ENCODE measurements at regions not wholly inside any gene's neighbourhood (a gene's known extent, or its start where the extent isn't known, plus 50 kb on each side); places are given as distances from the start of the nearest gene placed in this dataset.
"Not testable (repeated sequence)": the region's sequence is repeated elsewhere in the genome, so short reads cannot be mapped to it uniquely, and the experiment has no call there.

DNA sequence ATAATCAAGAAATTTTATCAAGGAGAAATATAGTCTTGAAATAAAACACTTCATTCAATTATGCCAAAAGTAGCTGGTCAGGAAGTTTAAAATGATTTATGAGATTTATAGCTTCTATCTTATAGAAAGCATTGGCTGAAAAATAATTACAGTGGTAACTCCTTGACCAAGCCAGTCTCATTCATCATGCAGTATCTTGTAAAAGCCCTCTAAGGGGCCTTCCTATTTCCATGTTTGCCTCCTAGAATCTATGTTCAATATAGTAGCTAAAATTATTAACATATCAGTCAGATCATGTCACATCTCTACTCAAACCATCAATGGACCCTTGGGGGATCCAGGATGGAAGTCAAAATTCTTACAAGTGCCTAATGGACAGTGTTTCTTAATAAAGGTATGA, 393.4 kb upstream of the ST8SIA4 start:
- H3K36me3 ChIP-seq (replicated peaks in 1 of 2; ENCODE audit: control insufficient read depth in 2 of 2, insufficient read depth in 2 of 2, low read length in 2 of 2), result no peaks in the 10 kb centered on the region
- no peak overlapping the region for H3K23ac ChIP-seq (ENCODE audit: low read depth, low read length, poor library complexity)
- no peak overlapping the region for H3K4me2 ChIP-seq (ENCODE audit: insufficient read depth, low read length, poor library complexity, severe bottlenecking)
- H3K4me1 ChIP-seq (ENCODE audit: control insufficient read depth in 2 of 2, insufficient read depth in 1 of 2, low read depth in 1 of 2, low read length in 2 of 2), result no peaks in the 10 kb centered on the region
- H3K4me3 ChIP-seq (ENCODE audit: low read length in 2 of 2), result no peak overlapping the region
- H2BK12ac ChIP-seq (ENCODE audit: low read length), result no peak overlapping the region
- no peak overlapping the region for H2BK15ac ChIP-seq (ENCODE audit: low read length)
- no peaks in the 10 kb centered on the region for H3K27me3 ChIP-seq (ENCODE audit: control insufficient read depth in 3 of 3, insufficient read depth in 3 of 3, low read depth in 1 of 3, low read length in 3 of 3)
- H4K91ac ChIP-seq (ENCODE audit: low read depth, low read length, poor library complexity), result no peak overlapping the region
- no peak overlapping the region for H4K8ac ChIP-seq (ENCODE audit: low read depth, low read length)
- H2BK5ac ChIP-seq (ENCODE audit: low read length), result no peak overlapping the region
- no peak overlapping the region for H2AK5ac ChIP-seq (ENCODE audit: low read depth, low read length)
- no peak for DNase-seq (ENCODE audit: low spot score)
- H2AFZ ChIP-seq (ENCODE audit: low read length), result no peak overlapping the region
- no peaks in the 10 kb centered on the region for H3K79me1 ChIP-seq (ENCODE audit: low read depth, low read length)
- H3K9me3 ChIP-seq (replicated peaks in 1 of 2; ENCODE audit: control insufficient read depth in 2 of 2, insufficient read depth in 1 of 2, low read depth in 1 of 2, low read length in 2 of 2), result no peaks in the 10 kb centered on the region
- no peak overlapping the region for H2BK120ac ChIP-seq (ENCODE audit: low read depth, low read length)
- H3K4ac ChIP-seq (ENCODE audit: low read length), result no peak overlapping the region
- no peak overlapping the region for H3K27ac ChIP-seq (replicated peaks; ENCODE audit: low read length)
- H3K14ac ChIP-seq (ENCODE audit: low read length), result no peak overlapping the region
- H3K9ac ChIP-seq (ENCODE audit: low read depth, low read length, poor library complexity), result no peak overlapping the region
- H3K18ac ChIP-seq (ENCODE audit: low read length), result no peak overlapping the region

DNA sequence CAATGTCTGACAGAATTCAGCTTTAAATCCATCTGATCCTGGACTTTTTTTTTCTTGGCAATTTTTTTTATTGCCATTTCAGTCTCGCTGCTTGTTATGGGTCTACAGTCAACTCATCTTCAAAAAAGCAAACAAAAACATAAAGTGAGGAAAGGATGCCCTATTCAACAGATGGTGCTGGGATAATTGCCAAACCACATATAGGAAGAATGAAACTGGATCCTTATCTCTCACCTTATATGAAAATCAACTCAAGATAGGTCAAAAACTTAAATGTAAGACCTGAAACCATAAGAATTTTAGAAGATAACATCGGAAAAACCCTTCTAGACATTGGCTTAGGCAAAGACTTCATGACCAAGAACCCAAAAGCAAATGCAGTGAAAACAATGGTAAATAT, 389.1 kb upstream of the ST8SIA4 start:
- Histone ChIP-seq H4K91ac (ENCODE audit: low read depth, low read length, poor library complexity) (no peak overlapping the region), H3K79me1 (ENCODE audit: low read depth, low read length) (no peaks in the 10 kb centered on the region), H3K4me1 (ENCODE audit: control insufficient read depth in 2 of 2, insufficient read depth in 1 of 2, low read depth in 1 of 2, low read length in 2 of 2) (no peaks in the 10 kb centered on the region), H2BK12ac (ENCODE audit: low read length) (no peak overlapping the region), H3K27me3 (ENCODE audit: control insufficient read depth in 3 of 3, insufficient read depth in 3 of 3, low read depth in 1 of 3, low read length in 3 of 3) (no peaks in the 10 kb centered on the region), H3K18ac (ENCODE audit: low read length) (no peak overlapping the region), H2BK15ac (ENCODE audit: low read length) (no peak overlapping the region), H3K36me3 (replicated peaks in 1 of 2; ENCODE audit: control insufficient read depth in 2 of 2, insufficient read depth in 2 of 2, low read length in 2 of 2) (no peaks in the 10 kb centered on the region), H3K4ac (ENCODE audit: low read length) (no peak overlapping the region), H3K4me2 (ENCODE audit: insufficient read depth, low read length, poor library complexity, severe bottlenecking) (no peak overlapping the region), H3K9me3 (replicated peaks in 1 of 2; ENCODE audit: control insufficient read depth in 2 of 2, insufficient read depth in 1 of 2, low read depth in 1 of 2, low read length in 2 of 2) (no peaks in the 10 kb centered on the region), H3K14ac (ENCODE audit: low read length) (no peak overlapping the region), H2BK120ac (ENCODE audit: low read depth, low read length) (no peak overlapping the region), H2AFZ (ENCODE audit: low read length) (no peak overlapping the region), H2AK5ac (ENCODE audit: low read depth, low read length) (no peak overlapping the region), H3K9ac (ENCODE audit: low read depth, low read length, poor library complexity) (no peak overlapping the region), H4K8ac (ENCODE audit: low read depth, low read length) (no peak overlapping the region), H3K27ac (replicated peaks; ENCODE audit: low read length) (no peak overlapping the region), H3K4me3 (ENCODE audit: low read length in 2 of 2) (no peak overlapping the region), H2BK5ac (ENCODE audit: low read length) (no peak overlapping the region), H3K23ac (ENCODE audit: low read depth, low read length, poor library complexity) (no peak overlapping the region)
- DNase-seq (ENCODE audit: low spot score), result no peak
- no CpG with 5 or more reads among the region's 2 CpGs for WGBS, 2 donors (ENCODE audit: extremely low coverage in 2 of 2, insufficient read length in 2 of 2, insufficient replicate concordance in 1 of 2)

DNA sequence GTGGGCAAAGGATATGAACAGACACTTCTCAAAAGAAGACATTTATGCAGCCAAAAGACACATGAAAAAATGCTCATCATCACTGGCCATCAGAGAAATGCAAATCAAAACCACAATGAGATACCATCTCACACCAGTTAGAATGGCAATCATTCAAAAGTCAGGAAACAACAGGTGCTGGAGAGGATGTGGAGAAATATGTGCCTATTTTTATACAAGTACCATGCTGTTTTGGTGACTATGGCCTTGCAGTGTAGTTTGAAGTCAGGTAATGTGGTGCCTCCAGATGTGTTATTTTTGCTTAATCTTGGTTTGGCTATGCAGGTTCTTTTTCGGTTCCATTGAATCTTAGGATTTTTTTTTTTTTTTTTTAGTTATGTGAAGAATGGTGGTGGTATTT, 387.7 kb upstream of the ST8SIA4 start:
- H3K36me3 ChIP-seq (replicated peaks in 1 of 2; ENCODE audit: control insufficient read depth in 2 of 2, insufficient read depth in 2 of 2, low read length in 2 of 2); H3K9ac ChIP-seq (ENCODE audit: low read depth, low read length, poor library complexity); H3K27ac ChIP-seq (replicated peaks; ENCODE audit: low read length); H4K8ac ChIP-seq (ENCODE audit: low read depth, low read length); DNase-seq (ENCODE audit: low spot score); H2AK5ac ChIP-seq (ENCODE audit: low read depth, low read length); H3K18ac ChIP-seq (ENCODE audit: low read length); H2BK15ac ChIP-seq (ENCODE audit: low read length); H3K4ac ChIP-seq (ENCODE audit: low read length); H3K4me2 ChIP-seq (ENCODE audit: insufficient read depth, low read length, poor library complexity, severe bottlenecking); H3K9me3 ChIP-seq (replicated peaks in 1 of 2; ENCODE audit: control insufficient read depth in 2 of 2, insufficient read depth in 1 of 2, low read depth in 1 of 2, low read length in 2 of 2); H2AFZ ChIP-seq (ENCODE audit: low read length); H2BK120ac ChIP-seq (ENCODE audit: low read depth, low read length); H2BK12ac ChIP-seq (ENCODE audit: low read length); H2BK5ac ChIP-seq (ENCODE audit: low read length); H3K14ac ChIP-seq (ENCODE audit: low read length); H3K79me1 ChIP-seq (ENCODE audit: low read depth, low read length); H4K91ac ChIP-seq (ENCODE audit: low read depth, low read length, poor library complexity); H3K4me1 ChIP-seq (ENCODE audit: control insufficient read depth in 2 of 2, insufficient read depth in 1 of 2, low read depth in 1 of 2, low read length in 2 of 2); H3K23ac ChIP-seq (ENCODE audit: low read depth, low read length, poor library complexity); H3K4me3 ChIP-seq (ENCODE audit: low read length in 2 of 2); H3K27me3 ChIP-seq (ENCODE audit: control insufficient read depth in 3 of 3, insufficient read depth in 3 of 3, low read depth in 1 of 3, low read length in 3 of 3): not testable (repeated sequence)
- no CpG with 5 or more reads among the region's 1 CpG for WGBS, 2 donors (ENCODE audit: extremely low coverage in 2 of 2, insufficient read length in 2 of 2, insufficient replicate concordance in 1 of 2)

DNA sequence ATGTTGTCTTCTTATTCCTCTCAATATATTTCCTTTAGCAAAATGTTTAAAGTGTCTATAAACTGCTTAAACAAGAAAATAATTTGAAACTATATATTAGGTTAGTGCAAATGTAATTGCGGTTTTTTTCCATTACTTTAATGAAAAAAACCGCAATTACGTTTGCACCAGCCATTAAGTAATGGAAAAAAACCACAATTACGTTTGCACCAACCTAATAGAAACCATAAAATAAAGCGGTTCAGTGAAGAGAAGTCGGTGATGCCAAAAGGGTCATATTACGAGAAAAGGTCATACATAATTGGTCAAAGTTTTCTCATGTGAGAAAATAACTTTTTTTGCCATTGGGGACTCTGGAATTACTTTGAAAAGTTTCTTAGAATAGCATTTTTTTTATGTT, 385.6 kb upstream of the ST8SIA4 start:
- H2AK5ac ChIP-seq (ENCODE audit: low read depth, low read length), result no peak overlapping the region
- H3K27me3 ChIP-seq (ENCODE audit: control insufficient read depth in 3 of 3, insufficient read depth in 3 of 3, low read depth in 1 of 3, low read length in 3 of 3), result no peaks in the 10 kb centered on the region
- no CpG with 5 or more reads among the region's 7 CpGs for WGBS, 2 donors (ENCODE audit: extremely low coverage in 2 of 2, insufficient read length in 2 of 2, insufficient replicate concordance in 1 of 2)
- no peak overlapping the region for H3K27ac ChIP-seq (replicated peaks; ENCODE audit: low read length)
- H3K79me1 ChIP-seq (ENCODE audit: low read depth, low read length), result no peaks in the 10 kb centered on the region
- no peak overlapping the region for H3K23ac ChIP-seq (ENCODE audit: low read depth, low read length, poor library complexity)
- H4K8ac ChIP-seq (ENCODE audit: low read depth, low read length), result no peak overlapping the region
- no peak overlapping the region for H2BK15ac ChIP-seq (ENCODE audit: low read length)
- H2BK12ac ChIP-seq (ENCODE audit: low read length), result no peak overlapping the region
- H3K36me3 ChIP-seq (replicated peaks in 1 of 2; ENCODE audit: control insufficient read depth in 2 of 2, insufficient read depth in 2 of 2, low read length in 2 of 2), result no peaks in the 10 kb centered on the region
- no peak overlapping the region for H2BK5ac ChIP-seq (ENCODE audit: low read length)
- no peak overlapping the region for H3K18ac ChIP-seq (ENCODE audit: low read length)
- no peaks in the 10 kb centered on the region for H3K4me1 ChIP-seq (ENCODE audit: control insufficient read depth in 2 of 2, insufficient read depth in 1 of 2, low read depth in 1 of 2, low read length in 2 of 2)
- H3K9ac ChIP-seq (ENCODE audit: low read depth, low read length, poor library complexity), result no peak overlapping the region
- H3K4me3 ChIP-seq (ENCODE audit: low read length in 2 of 2), result no peak overlapping the region
- no peak overlapping the region for H3K14ac ChIP-seq (ENCODE audit: low read length)
- no peak overlapping the region for H2AFZ ChIP-seq (ENCODE audit: low read length)
- no peak overlapping the region for H3K4me2 ChIP-seq (ENCODE audit: insufficient read depth, low read length, poor library complexity, severe bottlenecking)
- H3K4ac ChIP-seq (ENCODE audit: low read length), result no peak overlapping the region
- no peak overlapping the region for H2BK120ac ChIP-seq (ENCODE audit: low read depth, low read length)
- DNase-seq (ENCODE audit: low spot score), result no peak
- H3K9me3 ChIP-seq (replicated peaks in 1 of 2; ENCODE audit: control insufficient read depth in 2 of 2, insufficient read depth in 1 of 2, low read depth in 1 of 2, low read length in 2 of 2), result no peaks in the 10 kb centered on the region
- H4K91ac ChIP-seq (ENCODE audit: low read depth, low read length, poor library complexity), result no peak overlapping the region
